NCI-H2081 treated with DMSO at 0.1 percent for 48 hours (cell line): ENCODE measurements at regions not wholly inside any gene's neighbourhood (a gene's known extent, or its start where the extent isn't known, plus 50 kb on each side); places are given as distances from the start of the nearest gene placed in this dataset.
"Not testable (repeated sequence)": the region's sequence is repeated elsewhere in the genome, so short reads cannot be mapped to it uniquely, and the experiment has no call there.

Experiments
- DNase-seq: peaks from one replicate; lab custom pipeline; 2025; lab: John Stamatoyannopoulos, UW

- DNase-seq = no peak
Measured at GRCh38 chr3:26375843-26376530, 246.6 kb upstream of the LRRC3B start.

GRCh38 chr3:26381411-26381810, 241.2 kb upstream of the LRRC3B start:
- no peak for DNase-seq

- DNase-seq = no peak
Measured at GRCh38 chr3:26406636-26407035, 215.9 kb upstream of the LRRC3B start.

GRCh38 chr3:26418553-26418952, 204.0 kb upstream of the LRRC3B start:
- no peak for DNase-seq

GRCh38 chr3:26422415-26422814, 200.2 kb upstream of the LRRC3B start:
- DNase-seq = no peak

- DNase-seq = no peak
Measured at GRCh38 chr3:26425076-26425475, 197.5 kb upstream of the LRRC3B start.

- no peak for DNase-seq
Measured at GRCh38 chr3:26428992-26429391, 193.6 kb upstream of the LRRC3B start.

GRCh38 chr3:26437678-26438077, 184.9 kb upstream of the LRRC3B start:
- no peak for DNase-seq

GRCh38 chr3:26438325-26438940, 184.1 kb upstream of the LRRC3B start:
- DNase-seq = no peak

GRCh38 chr3:26438981-26439884, 183.3 kb upstream of the LRRC3B start:
- DNase-seq = no peak

- no peak for DNase-seq
Measured at GRCh38 chr3:26449996-26450395, 172.6 kb upstream of the LRRC3B start.

GRCh38 chr3:26452363-26452762, 170.2 kb upstream of the LRRC3B start:
- no peak for DNase-seq

GRCh38 chr3:26460985-26461384, 161.6 kb upstream of the LRRC3B start:
- DNase-seq = no peak

GRCh38 chr3:26472345-26472744, 150.2 kb upstream of the LRRC3B start:
- no peak for DNase-seq

GRCh38 chr3:26474706-26475105, 147.9 kb upstream of the LRRC3B start:
- no peak for DNase-seq

GRCh38 chr3:26480377-26480776, 142.2 kb upstream of the LRRC3B start:
- no peak for DNase-seq

- no peak for DNase-seq
Measured at GRCh38 chr3:26484140-26484539, 138.4 kb upstream of the LRRC3B start.

- no peak for DNase-seq
Measured at GRCh38 chr3:26498271-26498670, 124.3 kb upstream of the LRRC3B start.

- DNase-seq = no peak
Measured at GRCh38 chr3:26505399-26505798, 117.2 kb upstream of the LRRC3B start.

- DNase-seq = not testable (repeated sequence)
Measured at GRCh38 chr3:26514445-26515029, 108.0 kb upstream of the LRRC3B start.

GRCh38 chr3:26515351-26515750, 107.2 kb upstream of the LRRC3B start:
- no peak for DNase-seq

- DNase-seq = no peak
Measured at GRCh38 chr3:26521261-26521660, 101.3 kb upstream of the LRRC3B start.

- DNase-seq = no peak
Measured at GRCh38 chr3:26522919-26523318, 99.7 kb upstream of the LRRC3B start.
